ENCODE measurements at regions not wholly inside any gene's neighbourhood (a gene's known extent, or its start where the extent isn't known, plus 50 kb on each side); places are given as distances from the start of the nearest gene placed in this dataset.

GRCh38 chr16:85188822-85189672 is 76.8 kb upstream of the CIBAR2 start:
- TF ChIP-seq CTCF (IDR thresholded peaks at IDR 0.05; ENCODE audit: extremely low read depth, insufficient read depth, missing control alignments) = no peak
- in situ Hi-C loops (cut with MboI; ENCODE audit: low pct_unique_long_range_greater_than_20kb, low sequenced_read_pairs, unreplicated experiment) = no loop called here
- no peak for DNase-seq (ENCODE audit: low spot score)

- no peak for DNase-seq (ENCODE audit: low spot score)
- TF ChIP-seq CTCF (IDR thresholded peaks at IDR 0.05; ENCODE audit: extremely low read depth, insufficient read depth, missing control alignments) = no peak
- in situ Hi-C loops (cut with MboI; ENCODE audit: low pct_unique_long_range_greater_than_20kb, low sequenced_read_pairs, unreplicated experiment) = no loop called here
These were observed 78.3 kb upstream of the CIBAR2 start for GRCh38 chr16:85190572-85190971.

- DNase-seq (ENCODE audit: low spot score) = no peak
- no peak for TF ChIP-seq CTCF (IDR thresholded peaks at IDR 0.05; ENCODE audit: extremely low read depth, insufficient read depth, missing control alignments)
- in situ Hi-C loops (cut with MboI; ENCODE audit: low pct_unique_long_range_greater_than_20kb, low sequenced_read_pairs, unreplicated experiment) = no loop called here
These were observed 79.2 kb upstream of the CIBAR2 start for GRCh38 chr16:85191341-85191965.

- in situ Hi-C loops (cut with MboI; ENCODE audit: low pct_unique_long_range_greater_than_20kb, low sequenced_read_pairs, unreplicated experiment) = no loop called here
- TF ChIP-seq CTCF (IDR thresholded peaks at IDR 0.05; ENCODE audit: extremely low read depth, insufficient read depth, missing control alignments) = no peak
- DNase-seq (ENCODE audit: low spot score) = no peak
These were observed 80.2 kb upstream of the CIBAR2 start for GRCh38 chr16:85192238-85193114.

GRCh38 chr16:85193115-85193493 is 80.8 kb upstream of the CIBAR2 start:
- in situ Hi-C loops (cut with MboI; ENCODE audit: low pct_unique_long_range_greater_than_20kb, low sequenced_read_pairs, unreplicated experiment) = no loop called here
- DNase-seq (ENCODE audit: low spot score) = no peak
- TF ChIP-seq CTCF (IDR thresholded peaks at IDR 0.05; ENCODE audit: extremely low read depth, insufficient read depth, missing control alignments) = no peak

GRCh38 chr16:85193876-85194275 is 81.6 kb upstream of the CIBAR2 start:
- in situ Hi-C loops (cut with MboI; ENCODE audit: low pct_unique_long_range_greater_than_20kb, low sequenced_read_pairs, unreplicated experiment) = no loop called here
- TF ChIP-seq CTCF (IDR thresholded peaks at IDR 0.05; ENCODE audit: extremely low read depth, insufficient read depth, missing control alignments) = no peak
- no peak for DNase-seq (ENCODE audit: low spot score)
